SK-N-MC (cell line): ENCODE measurements at regions not wholly inside any gene's neighbourhood (a gene's known extent, or its start where the extent isn't known, plus 50 kb on each side); places are given as distances from the start of the nearest gene placed in this dataset.

Experiments used
- DNase-seq: peaks from one replicate; pipeline ENCODE4 v3.0.0-alpha.2; 2011; ENCODE audit warnings: low read depth, low spot score
- H3K27ac ChIP-seq: fragments of 200-600 bp; sonication (generic); 2 replicates; pipeline ENCODE4 v1.5.1; 2016; ENCODE audit warnings: mixed run types
- H3K36me3 ChIP-seq: fragments of 200-600 bp; sonication (generic); 2 replicates; pipeline ENCODE4 v1.6.1; 2017; ENCODE audit warnings: antibody characterized with exemption, low read length, mixed read lengths; ENCODE audit not compliant: insufficient read depth
- H3K4me3 ChIP-seq: fragments of 200-600 bp; sonication (generic); 2 replicates; pipeline ENCODE4 v1.5.1; 2016
- H3K9ac ChIP-seq: fragments of 200-600 bp; sonication (generic); 2 replicates; pipeline ENCODE4 v1.8.0; 2017; ENCODE audit warnings: mixed run types, mixed read lengths; ENCODE audit not compliant: insufficient read length
- H3K9me3 ChIP-seq: fragments of 200-600 bp; sonication (generic); 2 replicates; pipeline ENCODE4 v1.6.1; 2017; ENCODE audit warnings: low read depth, mild to moderate bottlenecking, antibody characterized with exemption, low read length, moderate library complexity, mixed read lengths
- EZH2 ChIP-seq: fragments of 200-600 bp; sonication (generic); IDR thresholded peaks from one replicate; pipeline ENCODE4 v1.6.1; 2017; ENCODE audit warnings: antibody characterized with exemption
- FOXP2 ChIP-seq: optimal IDR thresholded peaks from 2 replicates; pipeline ENCODE3; 2011; ENCODE audit warnings: mild to moderate bottlenecking, moderate library complexity; ENCODE audit not compliant: insufficient read depth; ENCODE audit errors: extremely low read length, control extremely low read depth
- POLR2AphosphoS5 ChIP-seq: IDR thresholded peaks from 2 replicates; pipeline ENCODE4 v1.6.1; 2012; ENCODE audit warnings: mild to moderate bottlenecking, low read depth, low read length, borderline replicate concordance

- no peak overlapping the region for H3K4me3 ChIP-seq
- no peak overlapping the region for H3K27ac ChIP-seq
- no peak for TF ChIP-seq POLR2AphosphoS5
- no peak for TF ChIP-seq FOXP2
- TF ChIP-seq EZH2, result no peak
- no peaks in the 10 kb centered on the region for H3K36me3 ChIP-seq
- no peaks in the 10 kb centered on the region for H3K9me3 ChIP-seq
- no peak for DNase-seq
- H3K9ac ChIP-seq, result no peak overlapping the region
Measured at GRCh38 chr22:19634226-19634975, 79.9 kb upstream of the SEPTIN5 start.

GRCh38 chr22:19635644-19636043 is 78.7 kb upstream of the SEPTIN5 start:
- no peaks in the 10 kb centered on the region for H3K9me3 ChIP-seq
- H3K9ac ChIP-seq, result no peak overlapping the region
- no peaks in the 10 kb centered on the region for H3K36me3 ChIP-seq
- H3K4me3 ChIP-seq, result no peak overlapping the region
- no peak for DNase-seq
- H3K27ac ChIP-seq, result no peak overlapping the region
- no peak for TF ChIP-seq EZH2
- no peak for TF ChIP-seq POLR2AphosphoS5
- no peak for TF ChIP-seq FOXP2

DNA sequence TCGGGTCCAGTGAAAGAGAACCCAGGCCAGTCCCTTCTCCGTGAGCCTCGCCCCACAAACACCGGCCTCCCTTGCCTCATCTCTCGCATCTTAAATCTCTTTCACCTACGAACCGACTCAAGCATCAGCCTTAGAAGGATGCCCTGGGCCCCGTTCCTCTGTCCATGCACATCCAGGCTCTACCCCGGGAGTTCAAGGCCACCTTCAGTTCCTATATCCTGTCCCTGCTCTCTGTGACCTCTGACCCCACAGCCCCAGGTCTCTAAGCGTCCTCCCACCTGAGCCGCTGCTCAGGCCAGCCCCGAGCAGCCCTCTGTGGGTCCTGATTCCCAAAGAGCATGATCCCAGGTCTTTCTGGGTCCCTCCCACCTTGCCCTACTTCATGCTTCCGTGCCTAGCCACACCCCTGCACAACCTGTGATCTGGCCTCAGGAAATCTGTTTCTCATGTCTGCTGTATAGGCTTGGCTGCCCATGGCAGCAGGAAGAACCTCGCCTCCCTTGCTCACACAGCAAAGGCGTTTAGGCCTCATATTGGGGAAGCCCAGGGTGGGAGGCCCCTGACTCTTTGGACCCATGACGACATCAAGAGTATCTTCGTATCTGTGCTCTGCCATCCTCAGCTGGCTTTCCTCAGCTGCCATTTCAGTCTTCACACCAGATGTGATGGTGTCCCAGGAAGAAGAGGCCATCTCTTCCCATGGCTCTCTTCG is 77.5 kb upstream of the SEPTIN5 start:
- H3K36me3 ChIP-seq, result no peaks in the 10 kb centered on the region
- TF ChIP-seq POLR2AphosphoS5 (no peak), FOXP2 (no peak), EZH2 (no peak)
- DNase-seq, result no peak
- H3K4me3 ChIP-seq, result no peak overlapping the region
- no peak overlapping the region for H3K27ac ChIP-seq
- no peak overlapping the region for H3K9ac ChIP-seq
- H3K9me3 ChIP-seq, result no peaks in the 10 kb centered on the region

DNA sequence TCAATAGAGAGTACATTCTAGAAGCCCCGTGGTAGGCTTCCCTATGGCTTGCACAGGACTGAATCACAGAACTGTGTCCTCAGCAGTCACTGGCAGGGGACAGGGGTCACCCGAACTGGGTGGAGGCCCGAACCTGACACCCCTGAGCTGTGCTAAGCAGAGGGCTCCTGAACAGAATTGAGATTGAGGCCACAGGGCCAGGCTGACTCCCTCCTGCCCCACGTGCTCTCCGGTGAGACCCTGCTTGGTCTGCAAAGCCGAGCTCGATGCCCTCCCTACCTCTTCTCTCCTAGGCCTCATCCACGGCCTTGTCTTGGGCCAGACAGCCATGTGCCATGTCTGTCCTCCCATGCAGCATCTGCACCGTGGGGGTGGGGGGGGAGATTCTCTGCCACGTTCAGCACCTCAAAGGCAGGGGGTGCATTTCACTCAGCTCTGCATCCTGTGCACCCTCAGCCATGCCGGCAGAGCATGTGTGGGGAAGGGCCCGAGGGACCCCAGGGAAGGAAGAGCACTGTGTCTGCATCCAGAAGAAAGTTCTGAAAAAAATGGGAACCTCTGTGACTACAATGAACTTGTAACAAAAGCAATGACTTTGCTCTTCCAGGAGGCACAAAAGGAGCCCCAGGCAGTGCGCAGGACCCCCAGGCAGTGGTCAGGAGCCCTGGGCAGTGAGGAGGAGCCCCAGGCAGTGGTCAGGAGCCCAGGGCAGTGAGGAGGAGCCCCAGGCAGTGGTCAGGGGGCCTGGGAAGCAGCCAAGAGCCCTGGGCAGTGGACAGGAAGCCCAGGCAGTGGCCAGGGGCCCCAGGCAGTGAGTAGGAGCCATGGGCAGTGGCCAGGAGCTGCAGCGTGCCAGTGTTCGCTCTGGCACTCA is 76.7 kb upstream of the SEPTIN5 start:
- no peak overlapping the region for H3K4me3 ChIP-seq
- H3K9ac ChIP-seq, result no peak overlapping the region
- TF ChIP-seq POLR2AphosphoS5 (no peak), EZH2 (no peak), FOXP2 (no peak)
- no peak for DNase-seq
- H3K9me3 ChIP-seq, result no peaks in the 10 kb centered on the region
- no peak overlapping the region for H3K27ac ChIP-seq
- H3K36me3 ChIP-seq, result no peaks in the 10 kb centered on the region

DNA sequence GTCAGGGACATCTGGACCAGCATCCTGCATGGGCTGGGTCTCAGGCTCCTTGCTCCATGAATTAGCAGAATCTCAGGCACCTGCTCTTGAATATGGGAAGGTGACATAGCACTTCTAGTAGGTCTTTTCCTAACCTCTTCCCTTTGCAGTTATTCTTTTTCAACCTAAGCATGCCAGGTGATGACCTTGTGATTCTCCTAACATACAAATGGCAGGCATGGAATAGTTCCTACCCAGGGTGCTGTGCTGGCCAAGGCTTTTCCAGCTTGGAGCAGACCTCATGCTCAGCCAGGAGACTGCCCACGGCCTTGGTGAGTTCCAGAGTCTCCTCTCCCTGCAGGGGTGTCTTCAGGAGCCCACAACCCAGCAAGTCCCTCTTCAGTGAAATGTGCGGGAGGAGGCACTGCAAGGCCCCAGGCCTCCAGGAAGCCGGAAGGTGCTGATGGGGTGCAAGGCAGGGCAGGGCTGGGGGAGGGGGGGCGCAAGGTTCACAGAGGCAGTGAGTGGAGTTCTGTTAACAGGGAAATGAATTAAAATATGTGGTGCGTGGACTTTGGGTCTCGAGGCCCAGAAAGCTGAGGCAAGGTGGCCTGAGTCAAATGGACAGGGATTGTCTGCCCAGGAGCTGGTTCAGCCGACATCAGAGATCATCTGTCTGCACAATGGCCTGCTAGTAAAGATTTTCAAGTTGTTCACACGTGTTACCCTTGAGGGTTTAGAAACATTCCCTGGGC is 75.9 kb upstream of the SEPTIN5 start:
- Histone ChIP-seq H3K4me3 (no peak overlapping the region), H3K27ac (no peak overlapping the region), H3K9me3 (no peaks in the 10 kb centered on the region), H3K9ac (no peak overlapping the region), H3K36me3 (no peaks in the 10 kb centered on the region)
- DNase-seq, result no peak
- TF ChIP-seq FOXP2 (no peak), POLR2AphosphoS5 (no peak), EZH2 (no peak)

GRCh38 chr22:19639610-19640135 is 74.6 kb upstream of the SEPTIN5 start:
- Histone ChIP-seq H3K27ac (no peak overlapping the region), H3K9me3 (no peaks in the 10 kb centered on the region), H3K9ac (no peak overlapping the region), H3K4me3 (no peak overlapping the region), H3K36me3 (no peaks in the 10 kb centered on the region)
- DNase-seq, result no peak
- no peak for TF ChIP-seq EZH2
- no peak for TF ChIP-seq FOXP2
- no peak for TF ChIP-seq POLR2AphosphoS5

DNA sequence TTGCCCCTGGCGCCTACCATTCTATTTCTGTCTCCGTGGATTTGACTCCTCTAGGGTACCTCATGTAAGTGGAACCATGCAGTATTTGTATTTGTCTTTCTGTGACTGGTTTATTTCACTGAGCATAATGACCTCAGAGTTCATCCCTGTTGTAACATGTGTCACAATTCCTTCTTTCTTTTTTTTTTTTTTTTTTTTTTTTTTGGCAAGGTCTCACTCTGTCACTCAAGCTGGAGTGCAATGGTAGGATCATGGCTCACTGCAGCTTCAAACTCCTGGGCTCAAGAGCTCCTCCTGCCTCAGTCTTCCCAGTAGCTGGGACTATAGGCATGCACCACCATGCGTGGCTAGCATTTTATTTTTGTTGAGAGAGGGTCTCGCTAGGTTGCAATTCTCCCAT is 74.0 kb upstream of the SEPTIN5 start:
- TF ChIP-seq FOXP2 (no peak), EZH2 (no peak), POLR2AphosphoS5 (no peak)
- Histone ChIP-seq H3K9me3 (no peaks in the 10 kb centered on the region), H3K27ac (no peak overlapping the region), H3K36me3 (no peaks in the 10 kb centered on the region), H3K9ac (no peak overlapping the region), H3K4me3 (no peak overlapping the region)
- DNase-seq, result no peak

GRCh38 chr22:19641254-19641982 is 72.9 kb upstream of the SEPTIN5 start:
- Histone ChIP-seq H3K36me3 (no peaks in the 10 kb centered on the region), H3K4me3 (no peak overlapping the region), H3K27ac (no peak overlapping the region), H3K9ac (no peak overlapping the region), H3K9me3 (no peaks in the 10 kb centered on the region)
- TF ChIP-seq POLR2AphosphoS5, result no peak
- no peak for TF ChIP-seq EZH2
- TF ChIP-seq FOXP2, result no peak
- no peak for DNase-seq
